GM18868 (cell line): ENCODE measurements at regions not wholly inside any gene's neighbourhood (a gene's known extent, or its start where the extent isn't known, plus 50 kb on each side); places are given as distances from the start of the nearest gene placed in this dataset.
A peak's percentile ranks its signal among the peaks of the same experiment; 100 is the strongest.
"Not testable (repeated sequence)": the region's sequence is repeated elsewhere in the genome, so short reads cannot be mapped to it uniquely, and the experiment has no call there.

Experiments
- ATAC-seq: cut with Tn5 transposase; IDR thresholded peaks from one replicate; pipeline ENCODE4 v1.9.1; 2021; ENCODE audit warnings: mild to moderate bottlenecking, moderate library complexity; ENCODE audit not compliant: unreplicated experiment

DNA sequence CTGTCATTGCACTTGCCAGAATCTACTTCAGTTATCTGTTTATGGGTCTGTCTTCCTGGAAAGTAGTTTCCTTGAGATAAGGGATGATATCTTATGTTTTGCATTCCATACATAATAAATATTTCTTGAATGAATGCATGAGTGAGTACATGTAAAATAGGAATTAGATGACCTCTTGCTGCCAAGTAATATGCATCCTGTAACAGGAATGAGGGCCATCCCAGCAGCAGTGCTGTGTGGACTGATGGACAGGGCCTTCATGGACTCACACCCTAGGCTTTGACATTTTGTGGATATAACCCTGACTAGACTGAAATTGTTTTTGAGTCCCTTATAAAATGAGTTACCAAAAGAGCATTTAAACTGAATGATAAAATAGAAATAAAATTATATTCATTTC, 77.2 kb upstream of the NEIL3 start:
- ATAC-seq, result no peak

- ATAC-seq, result no peak
Observed at GRCh38 chr4:177235026-177235425, 74.6 kb upstream of the NEIL3 start.

GRCh38 chr4:177236886-177237285, 72.8 kb upstream of the NEIL3 start:
- no peak for ATAC-seq

DNA sequence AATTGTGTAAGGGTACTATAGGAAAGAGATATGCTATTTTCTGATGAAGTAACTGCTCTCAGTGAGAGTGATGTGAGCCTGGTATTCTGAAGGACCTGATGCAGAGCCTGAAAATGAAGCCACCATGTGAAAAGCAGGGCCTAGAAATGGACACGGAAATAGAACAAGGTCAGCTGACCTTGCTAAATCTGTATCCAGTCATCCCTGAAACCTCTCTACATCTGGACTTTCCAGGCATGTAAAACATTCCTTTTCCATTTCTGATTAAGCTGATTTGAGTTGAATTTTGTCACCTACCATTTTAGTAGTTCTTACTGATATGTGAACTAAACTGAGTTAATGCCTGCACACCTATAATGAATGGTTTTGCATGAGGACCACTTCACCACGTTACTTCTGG, 72.4 kb upstream of the NEIL3 start:
- ATAC-seq, result no peak

- ATAC-seq, result no peak
Observed at GRCh38 chr4:177239477-177239876, 70.2 kb upstream of the NEIL3 start.

GRCh38 chr4:177239878-177240277, 69.8 kb upstream of the NEIL3 start:
- ATAC-seq, result no peak

- no peak for ATAC-seq
Observed at GRCh38 chr4:177242651-177243286, 66.9 kb upstream of the NEIL3 start.

- no peak for ATAC-seq
Observed at GRCh38 chr4:177246641-177247584, 62.8 kb upstream of the NEIL3 start.

- ATAC-seq, result peak; percentile 99
Observed at GRCh38 chr4:177250056-177250696, 59.5 kb upstream of the NEIL3 start.

GRCh38 chr4:177251237-177251636, 58.4 kb upstream of the NEIL3 start:
- no peak for ATAC-seq

GRCh38 chr4:177255359-177255758, 54.3 kb upstream of the NEIL3 start:
- no peak for ATAC-seq

DNA sequence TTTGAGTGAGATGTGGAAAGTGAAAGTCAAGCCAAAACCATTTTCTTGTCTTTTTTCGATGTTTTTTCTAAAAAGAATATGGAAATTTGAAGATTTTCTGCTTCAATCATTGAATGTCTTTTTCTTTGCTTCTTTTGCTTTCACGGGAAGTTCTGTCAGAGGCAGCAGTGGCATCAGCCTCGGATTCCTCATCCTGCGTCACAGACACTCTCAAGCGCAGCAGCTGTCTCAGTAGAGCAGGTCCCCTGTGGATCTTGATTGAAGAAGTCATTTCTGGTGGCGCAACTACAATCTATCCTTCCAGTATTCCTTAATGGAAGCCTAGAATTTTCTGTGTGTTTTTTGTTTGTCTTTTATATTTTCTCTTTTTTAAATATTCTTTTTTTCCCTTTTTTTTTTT, 52.7 kb upstream of the NEIL3 start:
- ATAC-seq, result no peak

DNA sequence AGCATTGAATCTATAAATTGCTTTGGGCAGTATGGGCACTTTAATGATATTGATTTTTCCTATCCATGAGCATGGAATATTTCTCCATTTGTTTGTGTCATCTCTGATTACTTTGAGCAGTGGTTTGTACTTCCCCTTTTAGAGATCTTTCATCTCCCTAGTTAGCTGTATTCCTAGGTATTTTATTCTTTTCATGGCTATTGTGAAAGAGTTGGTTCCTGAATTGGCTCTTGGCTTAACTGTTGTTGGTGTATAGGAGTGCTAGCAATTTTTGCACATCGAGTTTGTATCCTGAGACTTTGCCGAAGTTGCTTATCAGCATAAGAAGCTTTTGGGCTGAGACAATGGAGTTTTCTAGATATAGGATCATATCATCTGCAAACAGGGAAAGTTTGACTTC, 50.2 kb upstream of the NEIL3 start:
- ATAC-seq, result not testable (repeated sequence)
